ENCODE measurements at regions not wholly inside any gene's neighbourhood (a gene's known extent, or its start where the extent isn't known, plus 50 kb on each side); places are given as distances from the start of the nearest gene placed in this dataset.

DNA sequence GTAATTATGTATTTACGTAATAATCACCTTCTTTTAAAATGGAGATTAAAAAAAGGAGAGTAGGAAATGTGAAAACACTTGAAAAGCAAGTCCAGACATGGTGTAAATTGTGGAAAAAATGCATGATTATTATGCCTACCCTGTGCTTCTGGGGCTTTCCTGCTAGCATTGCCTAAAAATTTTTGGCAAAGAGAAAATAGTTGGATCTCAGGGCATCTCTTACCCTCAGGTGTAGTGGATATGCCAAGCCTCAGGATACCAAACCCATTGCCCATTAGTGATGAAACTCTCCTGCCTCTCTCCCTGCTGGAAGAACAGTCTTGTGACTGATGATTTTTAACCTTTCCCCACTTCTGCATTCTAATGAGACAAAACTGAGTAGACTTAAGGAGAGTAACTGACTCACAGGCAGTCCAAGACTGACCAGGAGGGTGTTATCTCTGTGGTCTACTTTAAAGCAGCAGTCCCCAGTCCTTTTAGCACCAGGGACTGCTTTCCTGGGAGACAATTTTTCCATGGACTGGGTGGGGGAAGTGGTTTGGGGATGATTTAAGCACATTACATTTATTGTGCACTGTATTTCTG, 174.6 kb downstream of the ZNF330 start:
- no peak overlapping the region for H3K4me3 ChIP-seq (ENCODE audit: low read depth, low read length)
- TF ChIP-seq, protein P1, sequence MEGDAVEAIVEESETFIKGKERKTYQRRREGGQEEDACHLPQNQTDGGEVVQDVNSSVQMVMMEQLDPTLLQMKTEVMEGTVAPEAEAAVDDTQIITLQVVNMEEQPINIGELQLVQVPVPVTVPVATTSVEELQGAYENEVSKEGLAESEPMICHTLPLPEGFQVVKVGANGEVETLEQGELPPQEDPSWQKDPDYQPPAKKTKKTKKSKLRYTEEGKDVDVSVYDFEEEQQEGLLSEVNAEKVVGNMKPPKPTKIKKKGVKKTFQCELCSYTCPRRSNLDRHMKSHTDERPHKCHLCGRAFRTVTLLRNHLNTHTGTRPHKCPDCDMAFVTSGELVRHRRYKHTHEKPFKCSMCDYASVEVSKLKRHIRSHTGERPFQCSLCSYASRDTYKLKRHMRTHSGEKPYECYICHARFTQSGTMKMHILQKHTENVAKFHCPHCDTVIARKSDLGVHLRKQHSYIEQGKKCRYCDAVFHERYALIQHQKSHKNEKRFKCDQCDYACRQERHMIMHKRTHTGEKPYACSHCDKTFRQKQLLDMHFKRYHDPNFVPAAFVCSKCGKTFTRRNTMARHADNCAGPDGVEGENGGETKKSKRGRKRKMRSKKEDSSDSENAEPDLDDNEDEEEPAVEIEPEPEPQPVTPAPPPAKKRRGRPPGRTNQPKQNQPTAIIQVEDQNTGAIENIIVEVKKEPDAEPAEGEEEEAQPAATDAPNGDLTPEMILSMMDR (IDR thresholded peaks at IDR 0.05; ENCODE audit: low read depth, low read length, missing control alignments) = no peak
- no peak for DNase-seq (ENCODE audit: low read depth)

DNA sequence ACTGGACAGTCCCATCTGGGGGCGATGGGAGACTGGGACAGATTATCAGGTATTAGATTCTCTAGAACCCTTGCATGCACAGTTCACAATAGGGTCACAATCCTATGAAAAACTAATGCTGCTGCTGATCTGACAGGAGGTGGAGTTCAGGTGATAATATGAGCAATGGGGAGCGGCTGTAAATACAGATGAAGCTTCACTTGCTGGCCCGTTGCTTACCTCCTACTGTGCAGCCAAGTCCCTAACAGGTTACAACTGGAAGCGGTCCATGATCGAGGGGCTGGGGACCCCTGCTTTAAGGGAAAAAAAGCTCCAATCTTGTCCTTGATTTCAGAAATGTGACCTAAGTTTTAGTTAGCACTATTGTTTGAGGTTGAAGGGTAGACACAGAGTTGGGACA, 175.2 kb downstream of the ZNF330 start:
- no peak overlapping the region for H3K4me3 ChIP-seq (ENCODE audit: low read depth, low read length)
- DNase-seq (ENCODE audit: low read depth) = no peak
- TF ChIP-seq, protein P1 (IDR thresholded peaks at IDR 0.05; ENCODE audit: low read depth, low read length, missing control alignments) = no peak

DNA sequence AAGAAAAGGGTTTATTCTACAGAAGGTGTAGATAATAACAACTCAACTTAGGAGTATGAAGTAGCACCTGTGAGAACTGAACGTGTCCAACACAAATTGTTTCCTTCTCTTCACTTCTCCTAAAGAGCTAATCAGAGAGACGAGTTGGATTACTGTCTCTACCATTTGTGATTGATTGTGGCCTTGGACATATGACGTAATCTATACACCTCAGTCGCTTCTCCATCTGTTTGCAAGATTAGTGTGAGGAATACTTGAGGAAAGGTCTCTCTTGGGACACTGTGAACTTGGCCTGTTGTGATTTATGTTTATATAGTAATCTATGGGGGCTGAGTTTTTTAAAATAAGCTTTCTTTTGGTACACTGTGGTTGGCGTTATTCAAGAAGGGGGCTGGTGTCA, 182.0 kb downstream of the ZNF330 start:
- TF ChIP-seq, protein P1 (IDR thresholded peaks at IDR 0.05; ENCODE audit: low read depth, low read length, missing control alignments) = no peak
- no peak for DNase-seq (ENCODE audit: low read depth)
- H3K4me3 ChIP-seq (ENCODE audit: low read depth, low read length) = no peak overlapping the region

DNA sequence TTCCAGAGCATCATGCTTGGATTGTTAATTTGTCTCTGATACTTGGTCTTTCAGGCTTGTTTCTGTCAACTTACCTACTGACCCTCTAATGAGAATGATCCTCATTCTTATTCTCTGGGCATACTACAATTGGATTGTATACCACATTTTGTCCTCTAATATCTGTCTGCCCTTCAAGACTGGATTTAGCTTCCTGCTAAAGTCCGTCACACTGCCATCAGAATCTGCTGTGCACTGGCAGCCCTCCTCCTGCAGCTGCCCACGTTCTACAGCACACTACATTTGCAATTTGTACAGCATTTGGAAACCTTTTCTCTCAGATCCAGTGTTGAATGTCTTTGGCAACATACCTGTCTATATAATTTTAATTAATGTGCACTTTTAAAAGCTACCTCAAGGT, 183.1 kb downstream of the ZNF330 start:
- TF ChIP-seq, protein P1 (IDR thresholded peaks at IDR 0.05; ENCODE audit: low read depth, low read length, missing control alignments) = no peak
- no peak for DNase-seq (ENCODE audit: low read depth)
- no peak overlapping the region for H3K4me3 ChIP-seq (ENCODE audit: low read depth, low read length)

DNA sequence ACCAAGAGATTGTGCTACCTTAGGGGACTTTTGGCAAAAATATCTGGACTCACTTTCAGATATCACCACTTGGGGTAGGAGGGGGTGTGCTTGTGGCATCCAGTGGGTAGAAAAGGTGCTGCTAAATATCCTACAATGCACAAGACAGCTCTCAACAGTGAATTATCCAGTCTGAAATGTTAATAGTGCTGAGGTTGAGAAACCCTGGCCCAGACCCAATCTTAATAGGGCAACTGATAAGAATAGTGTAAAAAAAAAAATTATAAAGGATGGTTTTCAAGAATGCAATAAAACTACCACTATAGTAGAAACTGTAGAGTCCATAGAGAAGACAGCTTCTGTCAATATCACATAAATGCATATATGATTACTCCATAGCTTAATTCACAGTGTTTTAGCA, 185.5 kb downstream of the ZNF330 start:
- no peak overlapping the region for H3K4me3 ChIP-seq (ENCODE audit: low read depth, low read length)
- no peak for DNase-seq (ENCODE audit: low read depth)
- TF ChIP-seq, protein P1 (IDR thresholded peaks at IDR 0.05; ENCODE audit: low read depth, low read length, missing control alignments) = no peak

DNA sequence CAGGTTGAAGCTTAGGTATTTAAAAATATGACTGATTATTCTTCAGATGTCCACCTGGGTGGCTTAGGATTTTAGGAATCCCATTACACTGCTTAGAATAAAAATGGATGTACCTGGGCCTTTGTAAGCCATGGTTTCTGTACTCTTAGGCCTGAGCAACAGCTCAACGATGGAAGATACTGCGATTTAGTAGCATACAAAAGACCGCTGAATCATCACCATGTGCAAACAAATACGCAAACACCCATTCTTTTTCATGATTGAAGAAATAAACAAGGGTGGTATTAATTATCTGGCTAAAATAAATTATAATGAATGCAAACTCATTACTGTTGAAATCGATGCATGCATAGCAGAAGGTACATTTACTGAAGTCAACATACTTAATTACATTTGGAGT, 188.9 kb downstream of the ZNF330 start:
- DNase-seq (ENCODE audit: low read depth) = no peak
- TF ChIP-seq, protein P1 (IDR thresholded peaks at IDR 0.05; ENCODE audit: low read depth, low read length, missing control alignments) = no peak
- H3K4me3 ChIP-seq (ENCODE audit: low read depth, low read length) = no peak overlapping the region

DNA sequence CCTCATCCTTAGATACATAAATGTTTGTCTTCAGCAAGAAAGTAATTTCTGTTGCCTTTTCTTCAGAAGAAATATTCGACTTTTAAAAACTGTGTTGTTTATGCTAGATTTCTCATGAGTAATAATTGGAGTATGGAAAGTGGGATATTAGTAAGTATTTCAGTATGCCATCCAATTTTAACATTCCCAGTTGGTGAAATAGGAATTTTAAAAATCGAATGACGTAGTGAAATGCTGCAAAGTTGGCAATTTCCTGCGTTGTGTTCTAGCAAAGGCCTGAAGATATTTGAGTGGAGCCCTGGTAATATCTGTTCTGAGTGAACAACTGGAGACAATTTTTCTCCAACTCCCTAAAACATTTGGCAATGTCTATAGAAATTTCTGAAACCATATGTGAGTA, 190.1 kb downstream of the ZNF330 start:
- TF ChIP-seq, protein P1 (IDR thresholded peaks at IDR 0.05; ENCODE audit: low read depth, low read length, missing control alignments) = no peak
- DNase-seq (ENCODE audit: low read depth) = no peak
- H3K4me3 ChIP-seq (ENCODE audit: low read depth, low read length) = no peak overlapping the region
